HL-60 (cell line): ENCODE measurements at regions not wholly inside any gene's neighbourhood (a gene's known extent, or its start where the extent isn't known, plus 50 kb on each side); places are given as distances from the start of the nearest gene placed in this dataset.

Experiments used
- CTCF ChIP-seq: IDR thresholded peaks from one replicate; pipeline ENCODE4 v1.5.1; 2011; ENCODE audit warnings: low read length, control low read depth, inconsistent platforms; ENCODE audit not compliant: insufficient read depth
- GABPA ChIP-seq: IDR thresholded peaks from 2 replicates; pipeline ENCODE4 v1.6.1; 2012; ENCODE audit warnings: low read depth
- POLR2AphosphoS5 ChIP-seq: IDR thresholded peaks from 2 replicates; pipeline ENCODE4 v1.6.1; 2012; ENCODE audit warnings: low read depth
- SPI1 ChIP-seq: IDR thresholded peaks from 2 replicates; pipeline ENCODE4 v1.6.1; 2012; ENCODE audit warnings: low read depth, mild to moderate bottlenecking, borderline replicate concordance

- TF ChIP-seq CTCF: no peak
- no peak for TF ChIP-seq GABPA
- no peak for TF ChIP-seq SPI1
- no peak for TF ChIP-seq POLR2AphosphoS5
Measured at GRCh38 chr7:35437619-35438275, 183.8 kb upstream of the TBX20 start.
